HEK293 (cell line): ENCODE measurements at regions not wholly inside any gene's neighbourhood (a gene's known extent, or its start where the extent isn't known, plus 50 kb on each side); places are given as distances from the start of the nearest gene placed in this dataset.

ENCODE experiments used
- BCL11A ChIP-seq: fragments of 450-650 bp; formaldehyde crosslinking; IDR thresholded peaks from 2 replicates; pipeline ENCODE4 v1.5.1; 2016; ENCODE audit warnings: low read depth, missing biosample characterization, missing genetic modification characterization
- BCL11B ChIP-seq: fragments of 450-650 bp; formaldehyde crosslinking; IDR thresholded peaks from 2 replicates; pipeline ENCODE4 v1.5.1; 2016; ENCODE audit warnings: low read depth, missing biosample characterization, missing genetic modification characterization
- GLIS1 ChIP-seq: fragments of 450-650 bp; formaldehyde crosslinking; IDR thresholded peaks from 2 replicates; pipeline ENCODE4 v1.5.1; 2016; ENCODE audit warnings: missing biosample characterization, missing genetic modification characterization
- HIC1 ChIP-seq: fragments of 450-650 bp; formaldehyde crosslinking; IDR thresholded peaks from 2 replicates; pipeline ENCODE4 v1.5.1; 2016; ENCODE audit warnings: missing biosample characterization, missing genetic modification characterization
- HOXC10 ChIP-seq: sonication (generic); formaldehyde crosslinking; IDR thresholded peaks from 2 replicates; pipeline ENCODE4 v1.8.1; 2023; ENCODE audit warnings: mild to moderate bottlenecking, missing genetic modification reagents
- KLF10 ChIP-seq: fragments of 450-650 bp; IDR thresholded peaks from 2 replicates; pipeline ENCODE4 v1.5.1; 2018; ENCODE audit warnings: missing biosample characterization, mild to moderate bottlenecking, missing genetic modification characterization
- MEIS1 ChIP-seq: sonication (generic); formaldehyde crosslinking; IDR thresholded peaks from 2 replicates; pipeline ENCODE4 v1.8.1; 2022; ENCODE audit warnings: missing genetic modification reagents, mild to moderate bottlenecking, borderline replicate concordance
- PRDM6 ChIP-seq: fragments of 450-650 bp; formaldehyde crosslinking; IDR thresholded peaks from 2 replicates; pipeline ENCODE4 v1.5.1; 2017; ENCODE audit warnings: missing biosample characterization, missing genetic modification characterization
- RBAK ChIP-seq: fragments of 450-650 bp; formaldehyde crosslinking; IDR thresholded peaks from 2 replicates; pipeline ENCODE4 v1.5.1; 2016; ENCODE audit warnings: missing biosample characterization, missing genetic modification characterization
- SALL2 ChIP-seq: fragments of 450-650 bp; formaldehyde crosslinking; IDR thresholded peaks from 2 replicates; pipeline ENCODE4 v1.5.0; 2017; ENCODE audit warnings: missing biosample characterization, mild to moderate bottlenecking, missing genetic modification characterization, borderline replicate concordance
- TCF7L2 ChIP-seq: IDR thresholded peaks from 2 replicates; pipeline ENCODE4 v1.6.1; 2011; ENCODE audit warnings: low read depth, mild to moderate bottlenecking, inconsistent platforms, low read length, moderate library complexity, borderline replicate concordance
- ZBTB11 ChIP-seq: fragments of 450-650 bp; formaldehyde crosslinking; conservative IDR thresholded peaks from 2 replicates; pipeline ENCODE4 v1.5.1; 2016; ENCODE audit warnings: low read depth, missing biosample characterization, missing genetic modification characterization
- ZBTB20 ChIP-seq: fragments of 450-650 bp; formaldehyde crosslinking; IDR thresholded peaks from 2 replicates; pipeline ENCODE4 v1.5.1; 2016; ENCODE audit warnings: missing biosample characterization, missing genetic modification characterization
- ZBTB48 ChIP-seq: fragments of 450-650 bp; formaldehyde crosslinking; IDR thresholded peaks from 2 replicates; pipeline ENCODE4 v1.5.1; 2016; ENCODE audit warnings: missing biosample characterization, missing genetic modification characterization
- ZBTB8A ChIP-seq: fragments of 450-650 bp; formaldehyde crosslinking; IDR thresholded peaks from 2 replicates; pipeline ENCODE4 v1.5.1; 2016; ENCODE audit warnings: missing biosample characterization, missing genetic modification characterization
- ZFP41 ChIP-seq: fragments of 450-650 bp; formaldehyde crosslinking; IDR thresholded peaks from 2 replicates; pipeline ENCODE4 v1.5.1; 2016; ENCODE audit warnings: missing biosample characterization, missing genetic modification characterization, borderline replicate concordance
- ZNF133 ChIP-seq: fragments of 450-650 bp; formaldehyde crosslinking; IDR thresholded peaks from 2 replicates; pipeline ENCODE4 v1.5.1; 2016; ENCODE audit warnings: missing biosample characterization, missing genetic modification characterization
- ZNF19 ChIP-seq: fragments of 450-650 bp; formaldehyde crosslinking; IDR thresholded peaks from 2 replicates; pipeline ENCODE4; 2016; ENCODE audit warnings: missing biosample characterization, missing genetic modification characterization, low read depth
- ZNF24 ChIP-seq: fragments of 450-650 bp; formaldehyde crosslinking; IDR thresholded peaks from 2 replicates; pipeline ENCODE4 v1.5.1; 2016; ENCODE audit warnings: missing biosample characterization, missing genetic modification characterization
- ZNF280D ChIP-seq: fragments of 450-650 bp; formaldehyde crosslinking; IDR thresholded peaks from 2 replicates; pipeline ENCODE4 v1.5.1; 2016; ENCODE audit warnings: missing biosample characterization, missing genetic modification characterization
- ZNF324 ChIP-seq: fragments of 450-650 bp; formaldehyde crosslinking; IDR thresholded peaks from 2 replicates; pipeline ENCODE4 v1.5.1; 2016; ENCODE audit warnings: missing biosample characterization, missing genetic modification characterization
- ZNF335 ChIP-seq: fragments of 450-650 bp; formaldehyde crosslinking; conservative IDR thresholded peaks from 2 replicates; pipeline ENCODE4 v1.5.1; 2016; ENCODE audit warnings: missing biosample characterization, missing genetic modification characterization
- ZNF48 ChIP-seq: fragments of 450-650 bp; formaldehyde crosslinking; IDR thresholded peaks from 2 replicates; pipeline ENCODE4 v1.5.1; 2016; ENCODE audit warnings: missing biosample characterization, missing genetic modification characterization
- ZNF510 ChIP-seq: fragments of 450-650 bp; formaldehyde crosslinking; IDR thresholded peaks from 2 replicates; pipeline ENCODE4 v1.5.1; 2018; ENCODE audit warnings: mild to moderate bottlenecking, missing genetic modification characterization, missing biosample characterization; ENCODE audit not compliant: insufficient replicate concordance
- ZNF514 ChIP-seq: fragments of 450-650 bp; formaldehyde crosslinking; IDR thresholded peaks from 2 replicates; pipeline ENCODE4 v1.5.1; 2016; ENCODE audit warnings: missing biosample characterization, missing genetic modification characterization
- ZNF555 ChIP-seq: fragments of 450-650 bp; formaldehyde crosslinking; conservative IDR thresholded peaks from 2 replicates; pipeline ENCODE4 v1.5.1; 2017; ENCODE audit warnings: missing biosample characterization, mild to moderate bottlenecking, missing genetic modification characterization, inconsistent platforms
- ZNF654 ChIP-seq: fragments of 450-650 bp; formaldehyde crosslinking; IDR thresholded peaks from 2 replicates; pipeline ENCODE4 v1.5.1; 2016; ENCODE audit warnings: low read depth, missing biosample characterization, missing genetic modification characterization
- ZNF660 ChIP-seq: fragments of 450-650 bp; IDR thresholded peaks from 2 replicates; pipeline ENCODE4 v1.5.1; 2018; ENCODE audit warnings: missing biosample characterization, mild to moderate bottlenecking, missing genetic modification characterization
- ZNF677 ChIP-seq: fragments of 450-650 bp; IDR thresholded peaks from 2 replicates; pipeline ENCODE4 v1.5.0; 2018; ENCODE audit warnings: missing biosample characterization, mild to moderate bottlenecking, missing genetic modification characterization, moderate library complexity
- ZNF701 ChIP-seq: fragments of 450-650 bp; formaldehyde crosslinking; IDR thresholded peaks from 2 replicates; pipeline ENCODE4 v1.5.1; 2016; ENCODE audit warnings: missing biosample characterization, missing genetic modification characterization
- ZNF792 ChIP-seq: fragments of 450-650 bp; formaldehyde crosslinking; IDR thresholded peaks from 2 replicates; pipeline ENCODE4 v1.5.1; 2016; ENCODE audit warnings: missing biosample characterization, missing genetic modification characterization
- ZXDB ChIP-seq: fragments of 450-650 bp; formaldehyde crosslinking; IDR thresholded peaks from 2 replicates; pipeline ENCODE4 v1.5.1; 2016; ENCODE audit warnings: missing biosample characterization, missing genetic modification characterization

- TF ChIP-seq ZNF280D (tag by site-specific recombination) (no peak), ZNF677 (tag by site-specific recombination) (no peak), ZXDB (tag by site-specific recombination) (peak; percentile 87), PRDM6 (tag by site-specific recombination) (peak; percentile 69), ZNF555 (no peak), ZFP41 (no peak), KLF10 (tag by site-specific recombination) (peak; percentile 70), ZNF701 (no peak), ZNF48 (tag by site-specific recombination) (no peak), ZBTB48 (tag by site-specific recombination) (no peak), BCL11A (no peak), ZBTB8A (tag by site-specific recombination) (no peak), ZBTB20 (tag by site-specific recombination) (no peak), ZNF792 (tag by site-specific recombination) (no peak; the same call in 1 of the 2 replicates), ZNF660 (tag by site-specific recombination) (no peak), RBAK (no peak), SALL2 (tag by site-specific recombination) (no peak), HIC1 (tag by site-specific recombination) (no peak), HOXC10 (CRISPR knock-in tag) (no peak), GLIS1 (peak; percentile 97), ZNF19 (no peak), MEIS1 (peak; percentile 64; the same call in 1 of the 2 replicates), TCF7L2 (peak; percentile 58; the same call in 1 of the 2 replicates), BCL11B (tag by site-specific recombination) (no peak), ZNF24 (tag by site-specific recombination) (peak; percentile 81), ZBTB11 (tag by site-specific recombination) (no peak), ZNF324 (no peak; the same call in 1 of the 2 replicates), ZNF514 (tag by site-specific recombination) (no peak), ZNF510 (tag by site-specific recombination) (no peak), ZNF335 (no peak), ZNF654 (tag by site-specific recombination) (no peak; the same call in 1 of the 2 replicates), ZNF133 (tag by site-specific recombination) (no peak)
These were observed 412.1 kb upstream of the TRIB2 start (continued) for GRCh38 chr2:12304564-12305171.
